ENCODE measurements at regions not wholly inside any gene's neighbourhood (a gene's known extent, or its start where the extent isn't known, plus 50 kb on each side); places are given as distances from the start of the nearest gene placed in this dataset.

GRCh38 chr6:2528156-2528555 lies 222.6 kb downstream of the MYLK4 start:
- TF ChIP-seq CTCF (conservative IDR thresholded peaks at IDR 0.05; ENCODE audit: low read depth, low read length): no peak
- no peak overlapping the region for H3K4me3 ChIP-seq (ENCODE audit: low read length)
- DNase-seq (ENCODE audit: low read depth): no peak

- DNase-seq (ENCODE audit: low read depth): no peak
- no peak overlapping the region for H3K4me3 ChIP-seq (ENCODE audit: low read length)
- no peak for TF ChIP-seq CTCF (conservative IDR thresholded peaks at IDR 0.05; ENCODE audit: low read depth, low read length)
These were observed 224.0 kb downstream of the MYLK4 start for GRCh38 chr6:2526766-2527165.

- H3K4me3 ChIP-seq (ENCODE audit: low read length): no peak overlapping the region
- TF ChIP-seq CTCF (conservative IDR thresholded peaks at IDR 0.05; ENCODE audit: low read depth, low read length): peak; percentile 40
- DNase-seq (ENCODE audit: low read depth): no peak
These were observed 226.6 kb downstream of the MYLK4 start for GRCh38 chr6:2524090-2524489.

GRCh38 chr6:2523061-2523460 lies 227.7 kb downstream of the MYLK4 start:
- no peak overlapping the region for H3K4me3 ChIP-seq (ENCODE audit: low read length)
- TF ChIP-seq CTCF (conservative IDR thresholded peaks at IDR 0.05; ENCODE audit: low read depth, low read length): no peak
- no peak for DNase-seq (ENCODE audit: low read depth)

GRCh38 chr6:2522521-2522920 lies 228.2 kb downstream of the MYLK4 start:
- H3K4me3 ChIP-seq (ENCODE audit: low read length): no peak overlapping the region
- no peak for TF ChIP-seq CTCF (conservative IDR thresholded peaks at IDR 0.05; ENCODE audit: low read depth, low read length)
- no peak for DNase-seq (ENCODE audit: low read depth)

GRCh38 chr6:2517855-2518473 lies 232.8 kb downstream of the MYLK4 start:
- DNase-seq (ENCODE audit: low read depth): no peak
- no peak for TF ChIP-seq CTCF (conservative IDR thresholded peaks at IDR 0.05; ENCODE audit: low read depth, low read length)
- no peak overlapping the region for H3K4me3 ChIP-seq (ENCODE audit: low read length)

- H3K4me3 ChIP-seq (ENCODE audit: low read length): no peak overlapping the region
- no peak for DNase-seq (ENCODE audit: low read depth)
- no peak for TF ChIP-seq CTCF (conservative IDR thresholded peaks at IDR 0.05; ENCODE audit: low read depth, low read length)
These were observed 233.3 kb downstream of the MYLK4 start for GRCh38 chr6:2517401-2517800.
